ENCODE measurements at regions not wholly inside any gene's neighbourhood (a gene's known extent, or its start where the extent isn't known, plus 50 kb on each side); places are given as distances from the start of the nearest gene placed in this dataset.

DNA sequence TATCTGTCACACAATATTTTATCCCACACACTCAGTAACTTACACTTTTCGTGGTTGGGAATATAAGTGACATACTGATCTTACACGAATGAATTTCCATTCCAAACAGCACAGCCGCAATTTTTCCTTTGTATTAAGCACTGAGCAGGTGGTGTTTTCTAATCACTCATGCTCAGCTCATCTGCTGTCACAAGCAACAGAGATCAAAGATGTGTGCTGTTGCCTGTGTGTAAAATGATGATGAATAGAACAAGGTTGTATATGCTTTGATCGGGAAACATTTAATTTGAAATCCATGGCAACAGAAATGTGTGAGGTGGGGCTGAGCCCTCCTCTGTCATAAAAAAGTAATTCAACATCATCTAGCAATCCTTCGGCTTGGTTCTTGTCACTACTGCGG is 927.7 kb upstream of the MBL2 start:
- no peaks in the 10 kb centered on the region for H3K4me1 ChIP-seq
- H3K36me3 ChIP-seq: no peaks in the 10 kb centered on the region
- H3K4me3 ChIP-seq: no peak overlapping the region
- no peak overlapping the region for H3K27ac ChIP-seq
- H3K9me3 ChIP-seq: no peaks in the 10 kb centered on the region
- DNase-seq (ENCODE audit: low spot score): no peak
- no peaks in the 10 kb centered on the region for H3K27me3 ChIP-seq
- TF ChIP-seq, protein P1, sequence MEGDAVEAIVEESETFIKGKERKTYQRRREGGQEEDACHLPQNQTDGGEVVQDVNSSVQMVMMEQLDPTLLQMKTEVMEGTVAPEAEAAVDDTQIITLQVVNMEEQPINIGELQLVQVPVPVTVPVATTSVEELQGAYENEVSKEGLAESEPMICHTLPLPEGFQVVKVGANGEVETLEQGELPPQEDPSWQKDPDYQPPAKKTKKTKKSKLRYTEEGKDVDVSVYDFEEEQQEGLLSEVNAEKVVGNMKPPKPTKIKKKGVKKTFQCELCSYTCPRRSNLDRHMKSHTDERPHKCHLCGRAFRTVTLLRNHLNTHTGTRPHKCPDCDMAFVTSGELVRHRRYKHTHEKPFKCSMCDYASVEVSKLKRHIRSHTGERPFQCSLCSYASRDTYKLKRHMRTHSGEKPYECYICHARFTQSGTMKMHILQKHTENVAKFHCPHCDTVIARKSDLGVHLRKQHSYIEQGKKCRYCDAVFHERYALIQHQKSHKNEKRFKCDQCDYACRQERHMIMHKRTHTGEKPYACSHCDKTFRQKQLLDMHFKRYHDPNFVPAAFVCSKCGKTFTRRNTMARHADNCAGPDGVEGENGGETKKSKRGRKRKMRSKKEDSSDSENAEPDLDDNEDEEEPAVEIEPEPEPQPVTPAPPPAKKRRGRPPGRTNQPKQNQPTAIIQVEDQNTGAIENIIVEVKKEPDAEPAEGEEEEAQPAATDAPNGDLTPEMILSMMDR (IDR thresholded peaks at IDR 0.05): no peak

DNA sequence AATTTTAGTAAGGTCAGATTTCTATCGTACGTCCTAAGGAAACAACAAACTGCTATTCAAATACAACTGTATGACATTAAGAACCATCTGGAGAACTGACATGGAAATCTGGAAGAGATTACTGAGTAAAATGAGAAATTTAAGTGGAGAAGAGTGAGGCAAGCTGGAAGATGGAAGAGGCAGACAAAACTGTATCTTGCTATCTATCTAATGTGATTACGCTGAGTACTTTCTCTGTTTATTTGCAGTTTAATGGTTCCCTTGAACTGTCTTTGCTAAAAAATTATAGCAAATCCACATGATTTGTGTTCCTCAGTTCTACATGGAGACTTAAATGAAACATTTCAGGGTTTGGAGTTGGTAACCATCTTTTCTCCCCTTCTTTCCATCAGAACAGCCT is 927.1 kb upstream of the MBL2 start:
- H3K4me1 ChIP-seq: no peaks in the 10 kb centered on the region
- no peak overlapping the region for H3K4me3 ChIP-seq
- no peak overlapping the region for H3K27ac ChIP-seq
- TF ChIP-seq, protein P1 (IDR thresholded peaks at IDR 0.05): no peak
- H3K27me3 ChIP-seq: no peaks in the 10 kb centered on the region
- no peaks in the 10 kb centered on the region for H3K9me3 ChIP-seq
- DNase-seq (ENCODE audit: low spot score): no peak
- H3K36me3 ChIP-seq: no peaks in the 10 kb centered on the region

DNA sequence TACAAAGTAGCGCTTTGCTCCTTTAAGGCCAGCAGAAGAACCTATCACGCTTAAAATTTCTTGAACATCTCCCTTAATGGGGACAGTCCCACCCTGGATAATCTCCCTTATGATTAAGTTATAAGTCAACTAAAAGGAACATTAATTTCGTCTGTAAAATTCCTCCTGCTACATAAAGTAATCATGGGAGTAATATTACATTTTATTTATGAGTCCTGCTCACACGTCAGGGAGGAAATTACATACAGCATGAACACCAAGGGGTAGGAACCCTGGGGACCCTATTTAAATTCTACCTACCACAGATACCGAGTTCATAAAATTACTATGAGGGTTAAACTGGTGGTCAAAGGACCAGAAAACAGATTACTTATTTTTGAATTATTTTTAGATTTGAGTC is 926.6 kb upstream of the MBL2 start:
- H3K4me1 ChIP-seq: no peaks in the 10 kb centered on the region
- TF ChIP-seq, protein P1 (IDR thresholded peaks at IDR 0.05): no peak
- H3K9me3 ChIP-seq: no peaks in the 10 kb centered on the region
- H3K27me3 ChIP-seq: no peaks in the 10 kb centered on the region
- no peak for DNase-seq (ENCODE audit: low spot score)
- no peak overlapping the region for H3K27ac ChIP-seq
- no peak overlapping the region for H3K4me3 ChIP-seq
- H3K36me3 ChIP-seq: no peaks in the 10 kb centered on the region

DNA sequence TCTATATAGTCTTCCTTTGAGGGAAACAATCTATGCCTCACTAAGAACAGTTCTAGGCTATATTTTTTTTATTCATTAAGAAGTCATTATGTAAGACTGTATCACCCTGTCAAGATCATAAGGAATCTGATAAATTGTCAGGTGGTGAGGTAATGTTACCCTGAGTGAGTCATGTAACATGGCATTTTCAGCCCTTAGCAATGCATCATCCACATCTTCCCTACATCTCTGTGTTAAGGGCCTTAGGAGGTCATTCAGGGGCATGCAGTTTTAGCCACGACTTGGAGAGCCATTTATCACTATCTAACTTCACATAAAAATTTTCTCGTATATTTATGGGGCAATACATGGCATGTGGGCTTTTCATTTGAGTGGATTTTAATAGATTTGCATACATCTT is 924.5 kb upstream of the MBL2 start:
- no peaks in the 10 kb centered on the region for H3K4me1 ChIP-seq
- H3K4me3 ChIP-seq: no peak overlapping the region
- H3K27ac ChIP-seq: no peak overlapping the region
- H3K27me3 ChIP-seq: no peaks in the 10 kb centered on the region
- no peak for DNase-seq (ENCODE audit: low spot score)
- no peaks in the 10 kb centered on the region for H3K9me3 ChIP-seq
- TF ChIP-seq, protein P1 (IDR thresholded peaks at IDR 0.05): no peak
- no peaks in the 10 kb centered on the region for H3K36me3 ChIP-seq

DNA sequence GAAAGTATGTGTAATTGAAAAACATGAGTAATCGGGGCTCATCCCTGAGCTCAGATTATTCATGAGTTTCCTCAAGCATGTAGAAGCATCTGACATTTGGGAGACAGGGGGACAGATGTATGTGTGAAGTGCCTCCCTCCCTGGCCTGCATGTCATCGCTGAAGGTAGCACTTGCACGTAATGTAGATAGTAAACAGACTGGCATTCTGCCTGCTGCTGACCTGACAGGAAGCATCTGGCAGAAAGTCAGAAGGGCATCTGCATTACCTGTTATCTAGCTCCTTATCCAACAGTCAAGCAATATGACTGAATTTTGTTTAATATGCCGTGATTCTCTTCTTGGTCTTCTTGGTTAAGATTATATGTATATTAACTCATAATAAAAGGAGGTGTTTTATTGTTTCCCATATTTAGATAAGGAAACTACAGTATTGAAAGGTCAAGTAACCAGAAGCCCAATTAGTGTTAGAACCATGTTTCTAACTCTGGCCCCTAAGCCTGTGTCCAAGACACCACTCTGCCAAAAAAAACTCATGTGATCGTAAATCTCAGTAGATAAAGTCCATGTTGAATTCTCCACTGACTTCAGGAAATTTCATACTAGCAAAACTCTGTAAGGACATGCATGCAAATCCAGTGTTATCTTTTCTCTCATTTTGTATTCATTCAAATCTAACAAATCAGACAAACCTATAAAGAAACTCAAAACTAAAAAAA is 918.1 kb upstream of the MBL2 start:
- TF ChIP-seq, protein P1 (IDR thresholded peaks at IDR 0.05): no peak

DNA sequence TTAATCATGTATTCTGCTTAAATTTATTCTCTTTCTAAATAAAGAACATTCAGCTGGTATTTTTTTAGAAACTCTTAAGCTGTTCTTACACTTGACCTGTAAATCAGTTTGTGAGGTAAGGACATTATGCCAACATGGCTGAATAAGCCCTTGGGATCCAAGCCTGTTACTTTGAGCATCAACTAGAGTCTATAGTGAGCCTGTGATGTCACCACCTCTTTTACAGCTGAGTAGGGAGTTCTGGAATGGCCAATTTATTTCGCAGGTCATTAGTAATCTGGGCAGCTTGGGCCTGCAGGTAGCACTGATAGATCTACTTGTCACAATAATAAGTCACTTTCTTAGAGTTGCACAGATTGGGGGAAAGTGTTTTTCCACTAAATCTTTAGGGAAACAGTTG is 915.2 kb upstream of the MBL2 start:
- no peaks in the 10 kb centered on the region for H3K27me3 ChIP-seq
- TF ChIP-seq, protein P1 (IDR thresholded peaks at IDR 0.05): no peak
- H3K4me3 ChIP-seq: no peak overlapping the region
- no peaks in the 10 kb centered on the region for H3K36me3 ChIP-seq
- H3K4me1 ChIP-seq: no peaks in the 10 kb centered on the region
- no peak overlapping the region for H3K27ac ChIP-seq
- DNase-seq (ENCODE audit: low spot score): no peak
- H3K9me3 ChIP-seq: no peaks in the 10 kb centered on the region

More for the DNA sequence above, 918.1 kb upstream of the MBL2 start:
- no peaks in the 10 kb centered on the region for H3K4me1 ChIP-seq
- no peak overlapping the region for H3K4me3 ChIP-seq
- H3K36me3 ChIP-seq: no peaks in the 10 kb centered on the region
- no peak for DNase-seq (ENCODE audit: low spot score)
- no peaks in the 10 kb centered on the region for H3K27me3 ChIP-seq
- H3K9me3 ChIP-seq: no peaks in the 10 kb centered on the region
- H3K27ac ChIP-seq: no peak overlapping the region

Data from right atrium auricular region (tissue), 2 donors.